Right lobe of liver (tissue), 6 donors: ENCODE measurements at regions not wholly inside any gene's neighbourhood (a gene's known extent, or its start where the extent isn't known, plus 50 kb on each side); places are given as distances from the start of the nearest gene placed in this dataset.

Source experiments
- ATAC-seq, 4 donors: fragments of 200-7000 bp; cut with Tn5 transposase; one replicate each; pipeline ENCODE4 v1.9.1; 2020; ENCODE audit warnings: mild to moderate bottlenecking in 4 of 4, moderate library complexity in 4 of 4
- DNase-seq, 3 donors: peaks; one replicate each; pipeline ENCODE4 v3.0.0-alpha.2; 2020
- H3K27ac ChIP-seq, 3 donors: fragments of 200-600 bp; one replicate each; pipeline ENCODE4 v1.8.0; 2022
- H3K27me3 ChIP-seq, 2 donors: fragments of 200-600 bp; one replicate each; pipeline ENCODE4 v1.8.0; 2022
- H3K36me3 ChIP-seq, 4 donors: fragments of 200-600 bp; sonication (generic) in 1 of 4; one replicate each; pipeline versions ENCODE4 v1.5.1 to v1.8.0; 2017 to 2022; ENCODE audit warnings: control low read depth in 1 of 4
- H3K4me1 ChIP-seq, 4 donors: fragments of 200-600 bp; sonication (generic) in 1 of 4; one replicate each; pipeline versions ENCODE4 v1.5.1 to v1.8.0; 2017 to 2022; ENCODE audit warnings: control low read depth in 1 of 4
- H3K4me3 ChIP-seq, 3 donors: fragments of 200-600 bp; one replicate each; pipeline ENCODE4 v1.8.0; 2022
- H3K9me3 ChIP-seq, 4 donors: fragments of 200-600 bp; sonication (generic) in 1 of 4; one replicate each; pipeline versions ENCODE4 v1.5.1 to v1.8.0; 2017 to 2022; ENCODE audit warnings: control low read depth in 1 of 4
- POLR2A ChIP-seq: fragments of 450-650 bp; IDR thresholded peaks from one replicate; pipeline ENCODE4 v1.6.1; 2017; ENCODE audit warnings: antibody characterized with exemption, mild to moderate bottlenecking
- WGBS: methylation state at CpG from one replicate; pipeline ENCODE4 v1.1.6; 2018; ENCODE audit warnings: low coverage, low lambda C conversion rate; ENCODE audit not compliant: insufficient coverage; ENCODE audit errors: missing lambda C conversion rate; 5-methylcytosine and 5-hydroxymethylcytosine counted together
- intact Hi-C, 2 donors: fragments of 100-400 bp; cut with DNase I; formaldehyde crosslinking; loops; one replicate each; pipeline versions ENCODE4 v1.11.2 to v1.14.1; 2022
- TF ChIP-seq, protein P1 (sequence below), 4 donors: fragments of 200-600 bp in 3 of 4; fragments of 450-650 bp in 1 of 4; IDR thresholded peaks; one replicate each; pipeline versions ENCODE4 v1.5.1 to v1.8.0; 2016 to 2022; ENCODE audit warnings: antibody characterized with exemption in 4 of 4, mild to moderate bottlenecking in 2 of 4
- donor health status: DM: no; HTN: yes; CAD: no.
- donor health status: DM: no; HTN: no; CAD: no.
- donor health status: DM: no; HTN: no; CAD: no.
- donor health status: DM: no; HTN: yes; CAD: no.
- donor health status: DM: no; HTN: yes; CAD: no.

DNA sequence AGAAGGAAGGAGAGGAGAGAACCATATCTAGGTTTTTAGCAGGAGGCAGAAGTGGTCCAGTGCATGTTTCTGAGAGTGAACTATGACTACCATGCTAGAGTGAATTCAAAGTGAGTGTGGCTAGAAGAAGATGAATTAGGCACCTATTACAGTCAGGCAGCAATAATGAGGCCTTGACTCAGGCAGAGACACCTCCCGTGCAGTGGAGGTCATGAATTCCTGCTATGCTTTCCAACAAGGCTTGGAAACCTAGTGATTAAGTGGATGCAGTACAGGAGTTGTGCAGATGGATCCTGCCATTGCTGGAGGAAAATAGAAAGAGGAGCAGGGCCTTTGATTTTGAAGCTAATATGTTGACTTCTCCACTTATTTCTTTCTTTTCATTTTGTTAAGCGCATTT is 581.5 kb downstream of the RWDD3 start:
- Histone ChIP-seq H3K27ac (no peak overlapping the region), H3K4me1 (no peaks in the 10 kb centered on the region), H3K36me3 (no peaks in the 10 kb centered on the region), H3K9me3 (no peaks in the 10 kb centered on the region), H3K27me3 (no peaks in the 10 kb centered on the region), H3K4me3 (no peak overlapping the region)
- intact Hi-C loops, result no loop called here
- no peak for ATAC-seq
- no peak for DNase-seq
- TF ChIP-seq, protein P1, sequence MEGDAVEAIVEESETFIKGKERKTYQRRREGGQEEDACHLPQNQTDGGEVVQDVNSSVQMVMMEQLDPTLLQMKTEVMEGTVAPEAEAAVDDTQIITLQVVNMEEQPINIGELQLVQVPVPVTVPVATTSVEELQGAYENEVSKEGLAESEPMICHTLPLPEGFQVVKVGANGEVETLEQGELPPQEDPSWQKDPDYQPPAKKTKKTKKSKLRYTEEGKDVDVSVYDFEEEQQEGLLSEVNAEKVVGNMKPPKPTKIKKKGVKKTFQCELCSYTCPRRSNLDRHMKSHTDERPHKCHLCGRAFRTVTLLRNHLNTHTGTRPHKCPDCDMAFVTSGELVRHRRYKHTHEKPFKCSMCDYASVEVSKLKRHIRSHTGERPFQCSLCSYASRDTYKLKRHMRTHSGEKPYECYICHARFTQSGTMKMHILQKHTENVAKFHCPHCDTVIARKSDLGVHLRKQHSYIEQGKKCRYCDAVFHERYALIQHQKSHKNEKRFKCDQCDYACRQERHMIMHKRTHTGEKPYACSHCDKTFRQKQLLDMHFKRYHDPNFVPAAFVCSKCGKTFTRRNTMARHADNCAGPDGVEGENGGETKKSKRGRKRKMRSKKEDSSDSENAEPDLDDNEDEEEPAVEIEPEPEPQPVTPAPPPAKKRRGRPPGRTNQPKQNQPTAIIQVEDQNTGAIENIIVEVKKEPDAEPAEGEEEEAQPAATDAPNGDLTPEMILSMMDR (IDR thresholded peaks at IDR 0.05), result no peak
- TF ChIP-seq POLR2A, result no peak
- 30% methylated on average over 1 of the region's 2 CpGs for WGBS

DNA sequence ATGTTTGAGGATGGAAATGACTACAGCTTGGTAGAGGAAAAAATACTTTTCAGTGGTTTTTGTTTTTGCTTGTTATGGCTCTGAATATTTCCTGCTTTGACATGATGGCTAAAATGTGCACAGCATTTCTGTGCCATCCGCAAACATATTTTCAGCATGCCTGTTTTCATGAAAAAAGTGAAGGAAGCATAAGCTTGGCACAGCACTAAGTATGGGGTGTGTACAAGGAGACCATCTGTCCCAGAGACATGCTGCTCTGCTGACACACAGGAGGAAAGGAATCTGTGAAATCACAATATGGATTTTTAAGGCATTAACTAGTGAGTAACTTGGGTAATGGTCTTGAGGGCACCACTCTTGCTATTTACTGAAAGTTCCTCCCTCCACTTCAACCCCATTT is 595.5 kb downstream of the RWDD3 start:
- no peaks in the 10 kb centered on the region for H3K4me1 ChIP-seq
- no peak for ATAC-seq
- 100% methylated on average over 1 of the region's 1 CpG for WGBS
- no peak overlapping the region for H3K27ac ChIP-seq
- H3K9me3 ChIP-seq, result no peaks in the 10 kb centered on the region
- no peak for DNase-seq
- H3K4me3 ChIP-seq, result no peak overlapping the region
- H3K27me3 ChIP-seq, result no peaks in the 10 kb centered on the region
- no peak for TF ChIP-seq POLR2A
- TF ChIP-seq, protein P1 (IDR thresholded peaks at IDR 0.05), result no peak
- intact Hi-C loops, result no loop called here
- H3K36me3 ChIP-seq, result no peaks in the 10 kb centered on the region

DNA sequence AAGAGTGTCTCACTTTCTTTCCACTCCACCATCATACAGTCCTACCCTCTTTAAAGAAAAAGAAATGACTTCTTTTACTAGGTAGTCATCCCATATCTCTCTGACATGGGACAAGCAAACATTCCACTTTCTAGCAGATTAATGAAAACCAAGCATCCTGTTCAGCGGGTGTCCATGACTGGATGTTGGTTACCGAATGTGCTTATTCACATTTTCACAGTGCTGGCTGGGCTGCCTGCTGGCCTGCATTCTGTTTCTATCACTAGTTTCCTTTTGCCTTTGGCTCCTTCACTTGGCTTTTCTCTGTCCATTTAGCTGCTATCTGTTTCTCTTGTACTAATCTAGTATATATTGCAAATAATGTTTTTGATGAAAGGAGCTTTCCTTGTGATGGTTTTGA is 598.4 kb downstream of the RWDD3 start:
- 55% methylated on average over 2 of the region's 2 CpGs for WGBS
- H3K36me3 ChIP-seq, result no peaks in the 10 kb centered on the region
- no peak for ATAC-seq
- H3K4me3 ChIP-seq, result no peak overlapping the region
- intact Hi-C loops, result no loop called here
- H3K9me3 ChIP-seq, result no peaks in the 10 kb centered on the region
- DNase-seq, result no peak
- H3K27ac ChIP-seq, result no peak overlapping the region
- H3K27me3 ChIP-seq, result no peaks in the 10 kb centered on the region
- TF ChIP-seq POLR2A, result no peak
- TF ChIP-seq, protein P1 (IDR thresholded peaks at IDR 0.05), result no peak
- H3K4me1 ChIP-seq, result no peaks in the 10 kb centered on the region

DNA sequence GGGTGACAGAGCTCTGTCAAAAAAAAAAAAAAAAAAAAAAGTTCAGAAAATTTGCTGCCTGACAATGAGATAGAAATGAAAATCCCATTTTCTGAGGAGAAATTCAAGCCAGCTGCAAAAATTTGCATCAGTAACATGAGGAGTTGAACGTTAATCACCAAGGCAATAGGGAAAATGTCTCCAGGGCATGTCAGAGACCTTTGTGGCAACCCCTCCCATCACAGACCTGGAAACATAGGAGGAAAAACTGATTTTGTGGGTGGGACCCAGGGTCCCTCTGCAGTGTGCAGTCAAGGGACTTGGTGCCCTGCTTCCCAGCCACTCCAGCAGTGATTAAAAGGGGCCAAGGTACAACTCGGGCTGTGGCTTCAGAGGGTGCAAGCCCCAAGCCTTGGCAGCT is 615.4 kb downstream of the RWDD3 start:
- H3K4me1 ChIP-seq, result peaks cover 0 to 16% (median 0%) of the 10 kb centered on the region in 4 donors
- no peaks in the 10 kb centered on the region for H3K36me3 ChIP-seq
- no peaks in the 10 kb centered on the region for H3K27me3 ChIP-seq
- H3K9me3 ChIP-seq, result no peaks in the 10 kb centered on the region
- no peak for ATAC-seq
- no peak for TF ChIP-seq POLR2A
- TF ChIP-seq, protein P1 (IDR thresholded peaks at IDR 0.05), result no peak
- no peak overlapping the region for H3K4me3 ChIP-seq
- no peak overlapping the region for H3K27ac ChIP-seq
- no peak for DNase-seq
- intact Hi-C loops, result no loop called here
- 88% methylated on average over 1 of the region's 2 CpGs for WGBS

DNA sequence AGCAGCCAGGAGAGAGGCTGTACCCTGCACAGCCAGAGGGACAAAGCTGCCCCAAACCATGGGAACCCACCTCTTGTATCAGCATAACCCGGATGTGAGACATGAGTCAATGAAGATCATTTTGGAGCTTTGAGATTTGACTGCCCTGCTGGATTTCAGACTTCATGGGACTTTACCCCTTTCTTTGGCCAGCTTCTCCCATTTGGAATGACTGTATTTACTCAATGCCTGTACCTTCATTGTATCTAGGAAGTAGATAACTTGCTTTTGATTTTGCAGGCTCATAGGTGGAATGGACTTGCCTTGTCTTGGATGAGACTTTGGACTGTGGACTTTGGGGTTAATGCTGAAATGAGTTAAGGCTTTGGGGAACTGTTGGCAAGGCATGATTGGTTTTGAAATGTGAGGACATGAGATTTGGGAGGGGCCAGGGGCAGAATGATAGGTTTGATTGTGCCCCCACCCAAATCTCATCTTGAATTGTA is 616.2 kb downstream of the RWDD3 start:
- peak; percentile 35 to 78 (median 58) for ATAC-seq
- no peak overlapping the region for H3K4me3 ChIP-seq
- no peaks in the 10 kb centered on the region for H3K27me3 ChIP-seq
- H3K27ac ChIP-seq, result no peak overlapping the region
- TF ChIP-seq, protein P1 (IDR thresholded peaks at IDR 0.05), result no peak
- TF ChIP-seq POLR2A, result no peak
- no peak for DNase-seq
- H3K36me3 ChIP-seq, result no peaks in the 10 kb centered on the region
- H3K4me1 ChIP-seq, result peaks cover 0 to 16% (median 0%) of the 10 kb centered on the region in 4 donors
- intact Hi-C loops, result no loop called here
- H3K9me3 ChIP-seq, result no peaks in the 10 kb centered on the region
- WGBS, result 67% methylated on average over 1 of the region's 1 CpG
